ENCODE measurements at regions not wholly inside any gene's neighbourhood (a gene's known extent, or its start where the extent isn't known, plus 50 kb on each side); places are given as distances from the start of the nearest gene placed in this dataset.

- intact Hi-C loops (cut with micrococcal nuclease) = no loop called here
- CTCF ChIA-PET = no interaction called here
- H3K27ac Mint-ChIP-seq = no peak overlapping the region
Observed at GRCh38 chr2:193894081-193894480, 1699.3 kb upstream of the TMEFF2 start.

GRCh38 chr2:193891023-193891422, 1696.3 kb upstream of the TMEFF2 start:
- H3K4me3 Mint-ChIP-seq = no peak overlapping the region
- no peak for ATAC-seq (ENCODE audit: low read depth)
- H3K27me3 Mint-ChIP-seq = no peaks in the 10 kb centered on the region
- POLR2A ChIA-PET = no interaction called here
- DNase-seq = no peak
- CTCF ChIA-PET = no interaction called here
- H3K36me3 Mint-ChIP-seq (ENCODE audit: low read depth) = no peaks in the 10 kb centered on the region
- H3K4me1 Mint-ChIP-seq = no peaks in the 10 kb centered on the region
- TF ChIP-seq CTCF (IDR thresholded peaks at IDR 0.05) = no peak
- intact Hi-C loops (cut with micrococcal nuclease) = no loop called here
- no peak overlapping the region for H3K27ac Mint-ChIP-seq
- H3K9me3 Mint-ChIP-seq = no peaks in the 10 kb centered on the region

More at GRCh38 chr2:193894081-193894480, 1699.3 kb upstream of the TMEFF2 start:
- TF ChIP-seq CTCF (IDR thresholded peaks at IDR 0.05) = no peak
- no peaks in the 10 kb centered on the region for H3K4me1 Mint-ChIP-seq
- no peak overlapping the region for H3K4me3 Mint-ChIP-seq
- H3K27me3 Mint-ChIP-seq = no peaks in the 10 kb centered on the region
- POLR2A ChIA-PET = no interaction called here
- ATAC-seq (ENCODE audit: low read depth) (no peak), DNase-seq (no peak)
- H3K9me3 Mint-ChIP-seq = no peaks in the 10 kb centered on the region
- no peaks in the 10 kb centered on the region for H3K36me3 Mint-ChIP-seq (ENCODE audit: low read depth)

GRCh38 chr2:193885419-193885818, 1690.7 kb upstream of the TMEFF2 start:
- ChIA-PET POLR2A (no interaction called here), CTCF (no interaction called here)
- no peaks in the 10 kb centered on the region for H3K27me3 Mint-ChIP-seq
- no peak for ATAC-seq (ENCODE audit: low read depth)
- TF ChIP-seq CTCF (IDR thresholded peaks at IDR 0.05) = no peak
- no peaks in the 10 kb centered on the region for H3K36me3 Mint-ChIP-seq (ENCODE audit: low read depth)
- peaks cover 7% of the 10 kb centered on the region for H3K9me3 Mint-ChIP-seq
- no peak overlapping the region for H3K4me3 Mint-ChIP-seq
- DNase-seq = no peak
- no peaks in the 10 kb centered on the region for H3K4me1 Mint-ChIP-seq
- H3K27ac Mint-ChIP-seq = no peak overlapping the region
- intact Hi-C loops (cut with micrococcal nuclease) = no loop called here

- no peak for DNase-seq
- no peak for TF ChIP-seq CTCF (IDR thresholded peaks at IDR 0.05)
- ATAC-seq (ENCODE audit: low read depth) = no peak
- H3K36me3 Mint-ChIP-seq (ENCODE audit: low read depth) = no peaks in the 10 kb centered on the region
- no peak overlapping the region for H3K27ac Mint-ChIP-seq
- H3K9me3 Mint-ChIP-seq = peaks cover 7% of the 10 kb centered on the region
- intact Hi-C loops (cut with micrococcal nuclease) = no loop called here
- H3K27me3 Mint-ChIP-seq = no peaks in the 10 kb centered on the region
- ChIA-PET POLR2A (no interaction called here), CTCF (no interaction called here)
- H3K4me1 Mint-ChIP-seq = no peaks in the 10 kb centered on the region
- H3K4me3 Mint-ChIP-seq = no peak overlapping the region
Observed at GRCh38 chr2:193883820-193884219, 1689.1 kb upstream of the TMEFF2 start.

GRCh38 chr2:193876980-193877379, 1682.2 kb upstream of the TMEFF2 start:
- intact Hi-C loops (cut with micrococcal nuclease) = no loop called here
- no peak for TF ChIP-seq CTCF (IDR thresholded peaks at IDR 0.05)
- Mint-ChIP-seq H3K27me3 (no peaks in the 10 kb centered on the region), H3K27ac (no peak overlapping the region), H3K36me3 (ENCODE audit: low read depth) (no peaks in the 10 kb centered on the region), H3K4me3 (no peak overlapping the region), H3K9me3 (peaks cover 3% of the 10 kb centered on the region), H3K4me1 (no peaks in the 10 kb centered on the region)
- POLR2A ChIA-PET = no interaction called here
- CTCF ChIA-PET = no interaction called here
- DNase-seq (no peak), ATAC-seq (ENCODE audit: low read depth) (no peak)
